ENCODE measurements at regions not wholly inside any gene's neighbourhood (a gene's known extent, or its start where the extent isn't known, plus 50 kb on each side); places are given as distances from the start of the nearest gene placed in this dataset.

- TF ChIP-seq CTCF (IDR thresholded peaks at IDR 0.05 in 2 of 3, conservative IDR thresholded peaks at IDR 0.05 in 1 of 3; ENCODE audit: borderline replicate concordance in 1 of 3, insufficient read depth in 1 of 3, low read depth in 2 of 3, low read length in 2 of 3) = no peak
- TF ChIP-seq SP1 (IDR thresholded peaks at IDR 0.05; ENCODE audit: low read depth) = no peak
- no peak for TF ChIP-seq YY1 (IDR thresholded peaks at IDR 0.05; ENCODE audit: extremely low read depth, insufficient replicate concordance, low read depth, low read length)
- TF ChIP-seq MAX (IDR thresholded peaks at IDR 0.05) = no peak
These were observed 1020.4 kb downstream of the CBLN2 start for GRCh38 chr18:71523483-71524435.

All from HCT116 (cell line).